GM20000 (cell line): ENCODE measurements at regions not wholly inside any gene's neighbourhood (a gene's known extent, or its start where the extent isn't known, plus 50 kb on each side); places are given as distances from the start of the nearest gene placed in this dataset.

Experiments
- DNase-seq: peaks from one replicate; pipeline ENCODE4 v3.0.0; 2012; ENCODE audit warnings: low spot score
- CTCF ChIP-seq: IDR thresholded peaks from 2 replicates; pipeline ENCODE4 v1.5.1; 2012; ENCODE audit warnings: mild to moderate bottlenecking, control low read depth; ENCODE audit errors: extremely low read depth, missing control alignments

- no peak for DNase-seq
- TF ChIP-seq CTCF = no peak
These were observed 57.5 kb upstream of the MSTN start for GRCh38 chr2:190119923-190120590.

DNA sequence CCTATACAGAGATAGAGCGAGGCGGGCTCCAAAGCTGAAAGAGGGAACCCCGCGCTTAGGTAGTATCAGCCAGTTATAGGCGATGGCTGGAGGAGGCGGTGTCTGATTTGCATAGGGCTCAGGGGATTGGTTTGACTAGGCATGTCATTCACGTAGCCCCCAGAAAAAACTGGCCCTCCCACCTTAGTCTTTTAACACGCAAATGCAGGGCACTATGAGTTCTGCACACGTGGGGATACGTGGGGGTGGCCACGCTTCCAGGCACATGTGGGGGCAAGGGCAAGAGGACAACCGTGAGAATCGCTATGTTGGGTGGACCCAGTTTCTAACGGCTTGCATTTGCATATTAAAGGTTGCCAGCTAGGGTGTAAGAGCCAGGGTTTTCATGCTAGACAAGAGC is 56.7 kb upstream of the MSTN start:
- no peak for DNase-seq
- no peak for TF ChIP-seq CTCF

- TF ChIP-seq CTCF = no peak
- no peak for DNase-seq
These were observed 54.8 kb upstream of the MSTN start for GRCh38 chr2:190117305-190117704.

GRCh38 chr2:190113000-190113399 is 50.5 kb upstream of the MSTN start:
- TF ChIP-seq CTCF = no peak
- DNase-seq = no peak
